GM23248 (cell line): ENCODE measurements at regions not wholly inside any gene's neighbourhood (a gene's known extent, or its start where the extent isn't known, plus 50 kb on each side); places are given as distances from the start of the nearest gene placed in this dataset.
"Not testable (repeated sequence)": the region's sequence is repeated elsewhere in the genome, so short reads cannot be mapped to it uniquely, and the experiment has no call there.

Experiments
- EZH2 ChIP-seq: fragments of 200-600 bp; sonication (generic); IDR thresholded peaks from 2 replicates; pipeline ENCODE4 v1.6.1; 2018; ENCODE audit warnings: antibody characterized with exemption, mild to moderate bottlenecking; ENCODE audit not compliant: insufficient read depth, poor library complexity, severe bottlenecking
- EZH2phosphoT487 ChIP-seq: fragments of 200-600 bp; sonication (generic); IDR thresholded peaks from 2 replicates; pipeline ENCODE4 v1.6.1; 2018; ENCODE audit warnings: antibody characterized with exemption, moderate library complexity, mild to moderate bottlenecking, low read depth; ENCODE audit not compliant: insufficient read depth

DNA sequence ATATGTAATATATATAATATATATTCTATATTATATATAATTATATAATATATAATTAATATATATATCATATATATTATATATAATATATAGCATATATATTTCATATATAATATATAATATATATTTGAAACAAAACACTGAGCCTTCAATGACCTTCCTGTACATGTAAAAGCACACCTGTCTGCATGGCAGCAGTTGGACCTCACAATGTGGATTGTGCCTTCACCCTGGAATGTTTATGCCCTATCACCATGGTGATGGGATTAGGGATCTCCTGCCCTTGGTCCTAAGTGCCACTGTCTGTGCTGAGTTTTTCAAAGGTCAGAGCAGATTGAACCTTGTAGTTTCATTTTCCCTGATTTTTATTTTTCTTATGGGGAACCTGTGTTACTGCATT lies 966.9 kb downstream of the TUBA3C start:
- not testable (repeated sequence) for TF ChIP-seq EZH2phosphoT487, EZH2
